SK-N-SH (cell line): ENCODE measurements at regions not wholly inside any gene's neighbourhood (a gene's known extent, or its start where the extent isn't known, plus 50 kb on each side); places are given as distances from the start of the nearest gene placed in this dataset.

ENCODE experiments used
- GABPA ChIP-seq: IDR thresholded peaks from 2 replicates; pipeline ENCODE4 v1.4.0; 2012; ENCODE audit warnings: low read depth, mild to moderate bottlenecking
- JUND ChIP-seq: IDR thresholded peaks from 2 replicates; pipeline ENCODE4 v1.4.0; 2012
- POLR2AphosphoS5 ChIP-seq: IDR thresholded peaks from 2 replicates; pipeline ENCODE4 v1.6.1; 2012; ENCODE audit warnings: low read depth, low read length
- RFX5 ChIP-seq: IDR thresholded peaks from 2 replicates; pipeline ENCODE4 v1.6.1; 2012; ENCODE audit warnings: mild to moderate bottlenecking, improper control_type of control experiment, low read length
- USF2 ChIP-seq: fragments of 150-350 bp; IDR thresholded peaks from 2 replicates; pipeline ENCODE4 v1.6.1; 2017; ENCODE audit warnings: antibody characterized with exemption, low read length, low read depth, borderline replicate concordance
- TF ChIP-seq, protein P1 (sequence below): fragments of 200-600 bp; sonication (generic); IDR thresholded peaks from 2 replicates; pipeline ENCODE4 v1.6.1; 2017; ENCODE audit warnings: antibody characterized with exemption, mild to moderate bottlenecking, moderate library complexity
- TF ChIP-seq, protein P2 (sequence below): IDR thresholded peaks from 2 replicates; pipeline ENCODE4 v1.6.1; 2012; ENCODE audit warnings: mild to moderate bottlenecking, low read depth, low read length, moderate library complexity
- TF ChIP-seq, protein P3 (sequence below): IDR thresholded peaks from 2 replicates; pipeline ENCODE4 v1.4.0; 2012; ENCODE audit warnings: low read depth, borderline replicate concordance

DNA sequence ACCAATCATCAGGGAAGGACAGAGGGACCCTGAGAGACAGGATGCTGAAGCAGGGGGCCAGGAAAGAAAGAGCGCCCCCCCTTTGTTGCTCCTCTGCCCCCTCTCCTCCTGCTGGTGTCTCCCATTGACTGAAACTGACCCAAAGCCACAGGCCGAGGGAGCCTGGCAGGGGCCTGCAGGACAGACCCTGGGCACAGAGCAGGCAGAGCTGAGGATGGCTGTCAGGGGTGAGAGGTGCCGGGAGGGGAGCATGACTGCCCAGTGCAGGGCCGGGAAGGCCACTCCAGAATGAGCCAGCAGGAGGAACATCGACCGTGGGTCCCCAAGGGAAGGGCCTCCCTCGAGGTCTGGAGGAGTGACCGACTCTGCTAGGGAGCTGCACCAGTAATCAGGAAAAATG is 427.8 kb downstream of the PREX1 start:
- TF ChIP-seq, protein P1, sequence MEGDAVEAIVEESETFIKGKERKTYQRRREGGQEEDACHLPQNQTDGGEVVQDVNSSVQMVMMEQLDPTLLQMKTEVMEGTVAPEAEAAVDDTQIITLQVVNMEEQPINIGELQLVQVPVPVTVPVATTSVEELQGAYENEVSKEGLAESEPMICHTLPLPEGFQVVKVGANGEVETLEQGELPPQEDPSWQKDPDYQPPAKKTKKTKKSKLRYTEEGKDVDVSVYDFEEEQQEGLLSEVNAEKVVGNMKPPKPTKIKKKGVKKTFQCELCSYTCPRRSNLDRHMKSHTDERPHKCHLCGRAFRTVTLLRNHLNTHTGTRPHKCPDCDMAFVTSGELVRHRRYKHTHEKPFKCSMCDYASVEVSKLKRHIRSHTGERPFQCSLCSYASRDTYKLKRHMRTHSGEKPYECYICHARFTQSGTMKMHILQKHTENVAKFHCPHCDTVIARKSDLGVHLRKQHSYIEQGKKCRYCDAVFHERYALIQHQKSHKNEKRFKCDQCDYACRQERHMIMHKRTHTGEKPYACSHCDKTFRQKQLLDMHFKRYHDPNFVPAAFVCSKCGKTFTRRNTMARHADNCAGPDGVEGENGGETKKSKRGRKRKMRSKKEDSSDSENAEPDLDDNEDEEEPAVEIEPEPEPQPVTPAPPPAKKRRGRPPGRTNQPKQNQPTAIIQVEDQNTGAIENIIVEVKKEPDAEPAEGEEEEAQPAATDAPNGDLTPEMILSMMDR: no peak
- TF ChIP-seq RFX5 (no peak), POLR2AphosphoS5 (no peak), USF2 (no peak), JUND (no peak), GABPA (no peak)
- TF ChIP-seq, protein P2, sequence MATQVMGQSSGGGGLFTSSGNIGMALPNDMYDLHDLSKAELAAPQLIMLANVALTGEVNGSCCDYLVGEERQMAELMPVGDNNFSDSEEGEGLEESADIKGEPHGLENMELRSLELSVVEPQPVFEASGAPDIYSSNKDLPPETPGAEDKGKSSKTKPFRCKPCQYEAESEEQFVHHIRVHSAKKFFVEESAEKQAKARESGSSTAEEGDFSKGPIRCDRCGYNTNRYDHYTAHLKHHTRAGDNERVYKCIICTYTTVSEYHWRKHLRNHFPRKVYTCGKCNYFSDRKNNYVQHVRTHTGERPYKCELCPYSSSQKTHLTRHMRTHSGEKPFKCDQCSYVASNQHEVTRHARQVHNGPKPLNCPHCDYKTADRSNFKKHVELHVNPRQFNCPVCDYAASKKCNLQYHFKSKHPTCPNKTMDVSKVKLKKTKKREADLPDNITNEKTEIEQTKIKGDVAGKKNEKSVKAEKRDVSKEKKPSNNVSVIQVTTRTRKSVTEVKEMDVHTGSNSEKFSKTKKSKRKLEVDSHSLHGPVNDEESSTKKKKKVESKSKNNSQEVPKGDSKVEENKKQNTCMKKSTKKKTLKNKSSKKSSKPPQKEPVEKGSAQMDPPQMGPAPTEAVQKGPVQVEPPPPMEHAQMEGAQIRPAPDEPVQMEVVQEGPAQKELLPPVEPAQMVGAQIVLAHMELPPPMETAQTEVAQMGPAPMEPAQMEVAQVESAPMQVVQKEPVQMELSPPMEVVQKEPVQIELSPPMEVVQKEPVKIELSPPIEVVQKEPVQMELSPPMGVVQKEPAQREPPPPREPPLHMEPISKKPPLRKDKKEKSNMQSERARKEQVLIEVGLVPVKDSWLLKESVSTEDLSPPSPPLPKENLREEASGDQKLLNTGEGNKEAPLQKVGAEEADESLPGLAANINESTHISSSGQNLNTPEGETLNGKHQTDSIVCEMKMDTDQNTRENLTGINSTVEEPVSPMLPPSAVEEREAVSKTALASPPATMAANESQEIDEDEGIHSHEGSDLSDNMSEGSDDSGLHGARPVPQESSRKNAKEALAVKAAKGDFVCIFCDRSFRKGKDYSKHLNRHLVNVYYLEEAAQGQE: no peak
- TF ChIP-seq, protein P3, sequence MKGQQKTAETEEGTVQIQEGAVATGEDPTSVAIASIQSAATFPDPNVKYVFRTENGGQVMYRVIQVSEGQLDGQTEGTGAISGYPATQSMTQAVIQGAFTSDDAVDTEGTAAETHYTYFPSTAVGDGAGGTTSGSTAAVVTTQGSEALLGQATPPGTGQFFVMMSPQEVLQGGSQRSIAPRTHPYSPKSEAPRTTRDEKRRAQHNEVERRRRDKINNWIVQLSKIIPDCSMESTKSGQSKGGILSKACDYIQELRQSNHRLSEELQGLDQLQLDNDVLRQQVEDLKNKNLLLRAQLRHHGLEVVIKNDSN: no peak
